ENCODE measurements at regions not wholly inside any gene's neighbourhood (a gene's known extent, or its start where the extent isn't known, plus 50 kb on each side); places are given as distances from the start of the nearest gene placed in this dataset.
"Not testable (repeated sequence)": the region's sequence is repeated elsewhere in the genome, so short reads cannot be mapped to it uniquely, and the experiment has no call there.

DNA sequence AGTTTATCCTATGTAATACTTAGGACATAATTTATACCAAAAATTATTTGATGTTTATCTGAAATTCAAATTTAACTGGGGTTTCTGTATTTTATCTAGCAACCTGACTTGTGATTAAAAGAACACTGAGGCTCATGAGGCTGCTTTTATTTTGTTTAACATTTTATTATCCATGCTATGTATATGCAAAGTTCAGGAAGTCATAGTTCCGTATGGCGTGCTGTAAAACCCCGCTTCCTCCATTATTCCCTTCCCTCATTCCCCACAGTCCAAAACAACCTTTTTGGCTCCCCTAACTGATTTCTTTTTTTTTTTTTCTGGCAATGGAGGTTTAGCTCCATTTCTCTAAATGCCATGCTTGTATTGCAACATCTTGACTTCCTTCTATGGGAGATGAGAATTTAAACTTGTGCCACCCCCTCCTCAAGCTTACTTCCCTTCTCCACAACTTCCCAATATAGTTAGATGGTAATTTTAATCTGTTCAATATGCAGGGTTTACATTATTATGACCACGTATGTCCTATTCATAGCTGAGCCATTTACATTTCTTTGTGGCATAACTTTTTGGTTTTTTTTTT lies 138.0 kb upstream of the DNAH14 start:
- DNase-seq, result no peak

DNA sequence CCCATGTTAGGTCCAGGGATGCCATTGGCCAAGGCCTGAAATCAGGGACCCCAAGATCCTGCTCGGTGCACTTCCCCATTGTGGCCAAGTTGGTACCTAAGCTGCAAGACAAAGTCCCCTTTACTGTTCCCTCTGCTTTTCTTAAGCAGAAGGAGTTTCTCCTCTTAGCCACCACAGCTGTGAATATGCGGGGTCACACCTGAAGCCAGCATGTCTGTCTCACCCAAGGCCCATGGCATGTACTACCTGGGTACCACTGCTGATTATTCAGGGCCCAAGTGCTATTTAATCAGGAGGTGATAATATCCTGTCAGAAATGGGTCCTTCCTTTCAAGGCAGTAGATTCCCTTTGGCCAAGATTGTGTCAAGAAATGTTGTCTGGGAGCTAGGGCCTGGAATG lies 133.9 kb upstream of the DNAH14 start:
- no peak for DNase-seq

DNA sequence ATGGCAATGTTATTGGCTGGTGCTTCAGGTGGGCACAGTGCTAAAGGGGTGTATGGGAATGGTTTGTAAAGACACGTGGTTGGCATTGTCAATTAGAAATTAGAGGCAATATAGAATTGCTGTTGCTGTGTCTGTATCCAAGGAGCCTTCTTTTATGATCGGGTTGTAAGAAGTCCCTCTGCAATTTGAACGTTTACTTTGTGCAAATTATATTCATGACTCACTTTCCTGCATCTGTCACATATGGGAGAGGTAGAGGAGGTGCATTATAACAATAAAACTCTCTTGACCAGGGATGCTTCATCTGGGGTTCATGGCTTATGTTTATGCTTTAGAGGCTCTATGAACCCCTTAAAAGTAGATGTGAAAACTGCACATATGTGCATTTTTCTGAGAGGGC lies 130.4 kb upstream of the DNAH14 start:
- no peak for DNase-seq

DNA sequence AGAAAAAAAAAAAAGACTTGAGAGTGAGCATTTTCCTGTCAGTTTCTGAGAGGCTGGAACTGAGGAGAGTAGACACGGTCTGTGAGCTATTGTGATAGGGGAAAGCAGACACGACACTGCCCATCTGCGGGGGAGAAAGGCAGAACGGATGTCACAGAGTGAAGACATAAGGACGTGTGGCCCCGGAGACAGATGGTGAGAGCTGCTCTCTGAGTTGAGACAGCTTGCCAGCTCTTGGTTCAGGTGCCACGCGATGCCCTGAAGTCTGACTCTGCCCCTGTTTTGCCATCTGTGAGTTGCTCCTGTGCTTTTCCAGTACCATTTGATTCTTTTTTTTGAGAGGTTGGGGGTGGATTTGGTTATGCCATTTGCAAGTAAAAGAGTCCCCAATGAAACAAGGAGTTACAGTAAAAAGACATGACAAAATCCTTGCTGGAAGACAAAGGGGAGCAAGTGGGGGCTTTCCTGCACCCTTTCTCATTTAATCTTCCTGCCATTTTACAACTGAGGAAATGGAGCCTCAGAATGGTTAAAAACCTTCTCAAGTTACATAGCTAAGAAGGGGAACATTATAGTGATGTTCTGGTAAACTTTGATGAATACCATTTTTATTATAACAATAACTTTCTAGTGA lies 128.9 kb upstream of the DNAH14 start:
- no peak for DNase-seq

DNA sequence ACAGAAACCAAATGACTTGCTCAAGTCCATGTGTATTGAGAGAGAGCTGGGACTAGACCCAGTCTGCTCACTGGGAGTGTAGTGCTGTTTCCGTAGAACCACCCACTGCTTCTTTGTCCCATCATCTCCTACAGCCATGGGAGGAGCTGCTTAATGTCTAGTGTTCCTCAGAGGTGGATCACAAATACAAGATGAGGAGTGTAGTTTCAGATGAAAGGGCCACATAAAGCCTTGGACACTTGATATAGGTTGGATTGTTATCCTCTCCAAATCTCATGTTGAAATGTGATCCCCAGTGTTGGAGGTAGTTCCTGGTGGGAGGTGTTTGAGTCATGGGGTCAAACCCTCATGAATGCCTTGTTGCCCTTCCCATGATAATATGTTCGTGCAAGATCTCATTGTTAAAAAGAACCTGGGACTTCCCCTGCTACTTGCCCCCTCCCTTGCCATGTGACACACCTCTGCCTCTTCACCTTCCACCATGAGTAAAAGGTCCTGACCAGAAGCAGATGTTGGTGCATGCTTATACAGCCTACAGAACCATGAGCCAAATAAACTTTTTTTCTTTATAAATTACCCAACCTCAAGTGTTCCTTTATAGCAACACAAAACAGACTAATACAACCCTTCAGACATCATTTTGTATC lies 127.5 kb upstream of the DNAH14 start:
- DNase-seq, result no peak

DNA sequence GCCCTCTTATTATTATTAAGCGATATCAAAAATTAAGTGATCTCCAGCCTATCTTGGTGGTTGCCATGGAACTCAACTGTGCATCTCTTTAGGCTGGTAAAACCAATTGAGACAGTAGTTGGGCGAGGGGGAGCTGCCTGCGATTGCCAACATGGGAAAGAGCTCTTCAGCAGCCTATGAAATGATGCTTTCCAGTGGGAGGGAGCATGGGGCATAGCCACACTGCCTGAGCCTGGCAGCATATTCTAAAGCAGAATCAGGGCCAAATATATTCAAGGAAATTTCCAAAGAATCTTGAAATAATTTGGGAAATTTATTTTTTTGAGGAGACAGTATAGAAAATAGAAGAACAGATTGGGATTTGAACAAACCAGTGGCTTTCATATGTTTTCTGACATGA lies 126.9 kb upstream of the DNAH14 start:
- DNase-seq, result no peak

DNA sequence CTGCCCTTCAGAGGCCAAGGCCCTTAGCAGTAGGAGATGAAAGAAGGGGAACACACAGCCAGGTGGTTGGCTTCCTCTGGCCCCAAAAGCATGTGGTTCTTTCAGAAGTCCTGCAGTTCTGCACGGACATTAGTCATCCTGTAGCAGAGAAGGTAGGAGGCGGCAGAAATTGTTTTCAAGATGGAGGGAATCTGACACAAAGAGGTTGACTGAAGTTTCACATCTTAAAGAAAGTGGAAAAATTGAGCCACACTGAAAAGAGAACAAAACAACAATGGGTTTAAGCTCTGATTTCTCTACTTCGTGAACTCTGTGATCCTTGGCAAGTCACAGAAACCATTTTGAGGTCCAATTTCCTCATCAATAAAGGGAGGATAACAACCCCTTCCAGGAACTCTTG lies 125.3 kb upstream of the DNAH14 start:
- DNase-seq, result no peak

DNA sequence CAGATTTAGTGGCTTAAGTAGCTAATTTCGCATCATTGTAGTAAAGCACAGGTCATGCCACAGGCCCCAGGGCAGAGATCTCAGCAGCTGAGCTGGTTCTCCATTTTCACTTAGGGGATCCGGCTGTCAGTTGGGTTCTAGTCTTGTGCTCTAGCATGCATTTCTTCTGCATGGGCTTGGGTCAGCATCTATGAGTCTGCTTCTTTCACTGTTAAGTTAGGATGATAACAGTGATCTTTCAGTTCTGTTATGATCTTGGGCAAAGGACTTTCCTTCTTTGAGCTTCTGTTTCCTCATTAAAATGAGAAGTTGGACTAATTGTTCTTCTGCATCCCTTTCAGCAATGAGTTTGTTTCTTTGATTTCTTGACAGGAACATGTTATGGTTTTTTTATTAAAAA lies 123.6 kb upstream of the DNAH14 start:
- DNase-seq, result no peak

DNA sequence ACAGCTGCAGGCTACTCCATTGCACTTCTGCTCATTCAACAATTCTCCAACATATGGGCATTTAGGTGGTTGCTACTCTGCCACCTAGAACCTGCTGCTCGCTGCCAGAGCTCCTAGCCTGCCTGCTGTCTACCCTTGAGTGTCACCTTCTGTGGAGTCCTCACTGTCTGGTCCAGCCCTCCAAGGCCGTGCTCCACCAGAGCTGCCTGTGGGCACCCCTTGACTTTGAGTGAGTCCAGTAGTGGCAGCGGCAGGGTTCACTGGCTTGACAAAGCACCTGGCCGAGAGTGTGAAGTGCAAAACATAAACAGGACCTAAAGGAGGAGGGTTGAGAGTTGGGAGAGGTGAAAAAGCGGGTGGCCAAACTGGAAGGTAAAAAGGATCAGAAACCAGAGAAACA lies 120.3 kb upstream of the DNAH14 start:
- no peak for DNase-seq

DNA sequence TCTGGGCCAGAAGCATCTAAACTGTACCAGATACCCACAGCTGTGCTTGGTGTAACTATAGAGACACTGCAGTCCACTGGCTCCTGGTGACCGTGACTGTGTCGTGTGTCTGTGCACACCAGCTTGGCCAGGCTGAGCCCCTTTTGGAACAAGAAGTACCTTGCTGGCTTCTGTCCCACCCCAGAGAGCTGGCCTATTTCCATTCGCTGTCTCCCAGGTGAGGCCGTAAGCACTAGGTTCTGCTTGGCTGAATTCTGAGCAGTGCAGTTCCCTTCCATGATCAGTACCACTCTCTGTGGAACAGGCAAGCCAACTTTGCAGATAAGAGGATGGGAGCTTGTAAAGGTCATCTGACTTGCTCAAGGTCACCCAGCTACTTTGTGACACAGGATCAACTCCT lies 119.9 kb upstream of the DNAH14 start:
- DNase-seq, result no peak

DNA sequence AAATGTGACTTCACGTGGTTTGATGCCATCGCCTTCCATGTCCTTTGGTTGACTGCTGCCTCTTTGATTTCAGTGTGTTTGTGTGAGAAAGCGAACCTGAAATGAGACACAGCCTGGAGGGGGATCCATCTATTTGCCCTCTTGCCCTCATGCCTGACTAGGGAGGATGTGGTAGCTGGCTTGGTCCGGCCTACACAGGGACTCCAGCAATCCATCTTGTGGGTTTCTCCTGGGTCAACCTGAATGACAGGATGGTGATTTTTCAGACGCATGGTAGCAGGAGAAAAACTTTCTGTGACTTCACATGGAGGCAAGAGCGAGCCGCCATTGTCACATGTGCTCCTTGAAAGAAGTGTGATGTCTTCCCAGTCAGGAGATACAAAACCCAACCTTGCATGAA lies 117.9 kb upstream of the DNAH14 start:
- DNase-seq, result no peak

DNA sequence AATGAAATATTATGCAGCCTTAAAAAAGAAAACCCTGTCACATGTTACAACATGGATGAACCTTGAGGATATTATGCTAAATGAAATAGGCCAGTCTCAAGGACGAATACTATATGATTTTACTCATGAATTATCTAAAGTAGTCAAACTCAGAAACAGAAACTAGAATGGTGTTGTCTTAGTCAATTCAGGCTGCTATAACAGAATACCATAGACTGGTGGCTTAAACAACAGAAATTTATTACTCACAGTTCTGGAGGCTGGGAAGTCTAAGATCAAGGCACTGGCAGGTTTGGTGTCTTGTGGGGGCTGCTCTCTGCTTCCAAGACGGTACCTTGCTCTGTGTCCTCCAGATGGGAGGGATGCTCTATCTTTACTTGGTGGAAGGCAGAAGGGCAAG lies 113.8 kb upstream of the DNAH14 start:
- DNase-seq, result no peak

DNA sequence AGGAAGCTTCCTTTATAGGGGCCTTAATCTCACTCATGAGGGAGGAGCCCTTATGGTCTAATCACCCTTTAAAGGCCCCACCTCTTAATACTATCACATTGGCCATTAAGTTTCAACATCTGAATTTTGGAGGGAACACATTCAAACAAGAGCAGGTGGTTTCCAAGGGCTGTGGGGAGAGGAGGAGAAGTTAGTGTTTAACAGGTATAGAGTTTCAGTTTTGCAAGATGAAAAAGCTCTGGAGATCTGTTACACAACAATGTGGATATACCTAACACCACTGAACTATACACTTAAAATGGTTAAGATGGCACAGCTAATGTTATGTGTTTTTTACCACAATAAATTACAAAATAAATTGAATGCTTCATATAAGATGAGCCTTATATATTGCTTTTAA lies 113.4 kb upstream of the DNAH14 start:
- no peak for DNase-seq

DNA sequence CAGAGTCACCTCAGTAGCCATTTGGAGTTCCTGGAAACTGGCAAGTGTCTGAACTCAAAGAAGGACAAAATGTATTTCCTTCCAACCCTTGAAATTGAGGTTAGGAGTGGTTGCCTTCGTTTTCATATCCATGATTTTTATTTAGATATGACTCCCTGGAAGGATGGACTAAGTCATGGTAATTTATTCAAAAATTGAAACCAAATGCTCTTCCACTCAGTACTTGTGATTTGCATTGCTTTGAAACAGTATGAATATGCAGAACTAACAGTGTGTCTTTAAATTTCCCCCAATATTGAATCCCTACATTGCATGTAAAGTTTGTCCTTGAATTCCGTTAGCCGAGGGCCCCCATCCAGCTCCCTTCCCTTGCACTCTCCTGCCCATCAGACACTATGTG lies 112.1 kb upstream of the DNAH14 start:
- DNase-seq, result no peak

DNA sequence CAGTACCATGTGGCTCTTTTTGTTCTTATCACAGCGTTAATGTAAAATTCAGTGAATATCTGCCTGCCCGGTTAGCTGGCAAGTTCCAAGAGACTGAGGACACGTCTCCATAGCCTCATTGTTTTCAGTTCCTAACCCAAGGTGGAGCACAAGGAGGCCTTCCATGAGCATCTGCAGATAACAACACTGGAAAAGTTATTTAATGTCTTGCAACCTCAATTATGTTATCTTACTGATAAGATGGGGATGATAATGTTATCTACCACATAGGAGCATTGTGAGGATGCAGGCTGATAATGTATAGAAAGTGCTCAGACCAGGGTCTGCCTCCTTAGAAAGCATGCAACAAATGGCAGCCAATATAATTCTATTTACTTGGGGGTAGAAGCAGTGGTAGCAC lies 109.6 kb upstream of the DNAH14 start:
- DNase-seq, result no peak

DNA sequence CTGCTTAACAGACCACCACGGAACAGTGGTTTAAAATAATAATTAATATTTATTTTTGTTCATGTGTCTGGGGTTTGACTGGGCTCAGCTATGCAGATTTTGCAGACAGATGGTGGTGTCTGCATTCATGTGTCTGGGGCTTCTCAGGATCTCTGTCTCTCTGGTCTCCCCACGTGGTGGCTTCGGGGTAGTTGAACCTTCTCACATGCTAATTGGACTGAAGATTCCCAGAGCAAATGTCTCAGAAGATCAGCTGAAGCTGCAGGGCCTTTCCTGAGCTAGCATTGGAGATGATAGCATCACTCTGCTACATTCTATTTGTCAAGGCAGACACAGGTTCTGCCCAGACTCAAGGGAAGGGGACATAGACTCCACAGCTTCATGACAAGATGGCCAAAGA lies 109.1 kb upstream of the DNAH14 start:
- no peak for DNase-seq

DNA sequence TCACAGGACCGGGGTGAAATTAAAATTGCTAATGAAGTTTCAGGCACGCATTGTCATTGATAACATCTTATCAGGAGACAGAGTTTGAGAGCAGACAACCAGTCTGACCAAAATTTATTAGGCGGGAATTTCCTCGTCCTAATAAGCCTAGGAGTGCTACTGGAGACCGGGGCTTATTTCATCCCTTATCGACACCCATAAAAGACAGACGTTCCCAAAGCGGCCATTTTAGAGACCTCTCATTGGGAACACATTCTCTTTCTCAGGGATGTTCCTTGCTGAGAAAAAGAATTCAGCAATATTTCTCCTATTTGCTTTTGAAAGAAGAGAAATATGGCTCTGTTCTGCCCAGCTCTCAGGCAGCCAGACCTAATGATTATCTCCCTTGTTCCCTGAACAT lies 107.7 kb upstream of the DNAH14 start:
- not testable (repeated sequence) for DNase-seq

DNA sequence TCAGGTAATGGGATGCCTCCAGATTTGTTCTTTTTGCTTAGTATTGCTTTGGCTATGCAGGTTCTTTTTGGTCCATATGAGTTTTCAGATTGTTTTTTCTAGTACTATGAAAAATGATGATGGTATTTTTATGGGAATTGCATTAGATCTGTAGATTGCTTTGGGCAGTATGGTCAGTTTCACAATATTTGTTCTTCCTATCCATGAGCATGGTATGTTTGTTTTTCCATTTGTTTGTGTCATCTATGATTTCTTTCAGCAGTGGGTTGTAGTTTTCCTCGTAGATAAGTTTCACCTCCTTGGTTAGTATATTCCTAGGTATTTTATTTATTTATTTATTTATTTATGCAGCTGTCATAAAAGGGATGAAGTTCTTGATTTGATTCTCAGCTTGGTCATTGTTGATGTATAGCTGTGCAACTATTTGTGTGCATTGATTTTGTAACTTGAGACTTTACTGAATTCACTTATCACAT lies 103.9 kb upstream of the DNAH14 start:
- no peak for DNase-seq

DNA sequence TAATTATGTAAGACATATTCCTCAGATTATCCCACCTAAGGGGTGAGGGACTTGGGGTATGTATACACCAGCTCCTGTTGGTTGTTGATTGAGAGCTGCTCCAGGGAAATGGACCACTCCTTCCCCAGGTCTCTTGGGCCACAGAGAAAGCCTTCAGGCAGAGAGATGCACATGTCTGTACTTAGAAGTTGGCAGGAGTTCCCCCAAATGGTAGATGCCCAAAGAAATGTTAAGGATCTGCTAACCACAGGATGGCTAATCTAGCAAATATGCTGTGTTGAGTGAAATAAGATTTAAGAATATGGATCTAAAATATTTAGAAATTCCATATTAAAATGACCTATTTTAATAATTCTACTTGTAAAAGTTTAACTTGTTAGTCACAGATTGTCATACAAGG lies 100.8 kb upstream of the DNAH14 start:
- no peak for DNase-seq

DNA sequence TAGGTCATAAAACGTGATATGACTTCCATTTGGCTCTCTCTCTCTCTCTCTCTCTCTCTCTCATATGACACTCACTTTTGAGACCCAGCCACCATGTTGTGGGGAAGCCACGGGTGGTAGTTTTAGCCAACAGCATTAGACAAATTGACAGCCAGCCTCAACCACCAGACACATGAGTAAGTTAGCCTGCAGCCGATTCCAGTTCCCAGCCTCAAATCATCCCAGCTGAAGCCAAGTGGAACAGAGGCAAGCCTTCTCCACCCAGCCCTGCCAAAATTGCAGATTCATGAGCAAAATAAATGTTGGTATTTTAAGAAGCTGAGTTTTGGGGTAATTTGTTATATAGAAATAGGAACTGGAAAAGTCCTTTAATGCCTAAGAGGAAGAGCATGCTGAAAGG lies 98.0 kb upstream of the DNAH14 start:
- DNase-seq, result no peak

DNA sequence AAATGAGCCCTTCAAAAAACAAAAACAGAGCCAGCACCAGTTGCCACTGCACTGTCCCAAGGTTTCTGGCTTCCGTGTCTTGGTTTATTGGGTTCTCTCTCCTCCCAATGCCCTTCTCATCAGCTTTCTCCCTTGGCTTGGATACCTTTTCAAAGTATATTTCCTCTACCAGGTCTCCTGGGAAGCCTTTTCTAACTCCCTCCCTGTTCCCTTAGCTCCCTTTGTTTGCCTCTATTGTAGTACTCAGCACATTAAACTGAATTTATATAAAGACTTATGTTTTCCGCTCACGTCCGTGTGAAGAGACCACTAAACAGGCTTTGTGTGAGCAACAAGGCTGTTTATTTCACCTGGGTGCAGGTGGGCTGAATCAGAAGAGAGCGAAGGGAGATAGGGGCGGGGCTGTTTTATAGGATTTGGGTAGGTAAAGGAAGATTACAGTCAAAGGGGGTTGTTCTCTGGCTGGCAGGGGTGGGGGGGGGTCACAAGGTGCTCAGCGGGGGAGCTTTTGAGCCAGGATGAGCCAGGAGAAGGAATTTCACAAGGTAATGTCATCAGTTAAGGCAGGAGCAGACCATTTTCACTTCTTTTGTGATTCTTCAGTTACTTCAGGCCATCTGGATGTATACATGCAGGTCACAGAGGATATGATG lies 89.7 kb upstream of the DNAH14 start:
- DNase-seq, result not testable (repeated sequence)

DNA sequence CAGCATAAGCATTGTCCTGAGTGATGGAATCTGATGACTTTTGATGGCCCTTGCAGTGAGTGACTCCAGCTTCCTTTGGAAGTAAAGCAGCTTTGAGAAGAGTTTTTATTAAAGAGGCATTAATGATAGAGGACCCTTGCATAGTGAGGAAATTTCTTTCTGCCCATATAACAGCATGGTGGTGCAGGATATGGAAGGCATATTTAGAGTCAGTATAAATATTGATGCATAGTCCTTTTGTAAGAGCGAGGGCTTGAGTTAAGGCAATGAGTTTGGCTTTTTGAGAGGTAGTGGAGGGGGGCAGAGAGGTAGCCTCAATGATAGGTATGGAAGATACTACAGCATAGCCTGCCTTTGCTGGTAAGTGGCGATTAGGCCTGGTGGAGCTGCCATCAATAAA lies 87.7 kb upstream of the DNAH14 start:
- DNase-seq, result not testable (repeated sequence)

DNA sequence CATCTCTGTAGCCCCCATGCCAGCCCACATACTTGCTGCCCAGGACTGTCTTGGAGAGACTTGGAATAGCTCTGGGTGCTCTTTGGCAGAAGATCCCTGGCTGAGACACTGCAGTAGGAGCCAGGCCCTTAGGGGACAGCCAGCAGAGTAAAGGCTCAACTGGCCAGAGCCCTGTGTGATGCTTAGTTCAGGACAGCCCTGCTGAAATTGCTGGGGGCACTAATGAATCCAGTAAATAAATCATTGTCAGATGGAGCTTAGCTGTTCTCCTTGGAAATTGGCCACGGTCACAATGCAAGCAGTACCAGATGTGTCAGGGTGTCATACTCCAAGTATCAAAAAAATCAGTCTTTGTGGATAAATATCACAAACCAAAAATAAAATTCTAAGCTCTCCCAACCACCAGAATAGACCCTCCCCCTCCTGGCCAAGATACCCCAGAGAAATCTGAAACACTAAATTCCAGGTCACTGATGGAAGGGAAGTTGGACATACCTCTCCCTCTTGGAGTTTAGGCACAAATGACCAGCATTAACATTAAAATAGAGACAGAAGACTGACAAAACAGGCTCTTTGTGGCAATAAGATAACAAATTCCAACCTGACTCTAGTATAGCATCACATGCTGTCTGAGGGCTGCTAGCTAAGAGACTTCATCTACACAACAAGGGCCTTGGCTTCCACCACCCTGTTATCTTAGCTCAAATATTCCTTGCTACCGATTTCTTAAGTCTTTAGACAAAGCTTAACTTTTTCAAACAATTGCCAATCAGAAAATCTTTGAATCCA lies 83.2 kb upstream of the DNAH14 start:
- no peak for DNase-seq

All from CD4-positive, alpha-beta T cell treated with Interferon gamma for 1 hour (primary cell).